GM12878 (cell line): ENCODE measurements at regions not wholly inside any gene's neighbourhood (a gene's known extent, or its start where the extent isn't known, plus 50 kb on each side); places are given as distances from the start of the nearest gene placed in this dataset.

ENCODE experiments used
- ATAC-seq: fragments of 200-7000 bp; cut with Tn5 transposase; 3 replicates; pipeline ENCODE4 v1.9.1; 2020; ENCODE audit warnings: mild to moderate bottlenecking, moderate library complexity
- BruUV-seq: library from RNA; stranded (reverse); fragments of 400-500 nt; replicated peaks from 2 replicates; lab custom pipeline; 2021; lab: Mats Ljungman, UMichigan
- CTCF ChIA-PET: fragments of 300-600 bp; sonication (Branson Sonifier 250); formaldehyde crosslinking; extraction: SDS; loops from one replicate; lab custom pipeline; 2021; ENCODE audit warnings: inconsistent platforms; lab: Yijun Ruan, JAX
- POLR2A ChIA-PET: fragments of 350-600 bp; formaldehyde crosslinking; extraction: SDS; loops from one replicate; lab custom pipeline; 2021; ENCODE audit warnings: inconsistent platforms; lab: Charles Lee
- RAD21 ChIA-PET: fragments of 300-600 bp; sonication (Branson Sonifier 250); formaldehyde crosslinking; loops from one replicate; lab custom pipeline; 2023; ENCODE audit warnings: antibody characterized with exemption; ENCODE audit not compliant: unreplicated experiment; lab: Charles Lee
- SMC1A ChIA-PET: fragments of 300-600 bp; sonication (Branson Sonifier 250); formaldehyde crosslinking; loops from one replicate; lab custom pipeline; 2023; ENCODE audit not compliant: unreplicated experiment, uncharacterized antibody; lab: Charles Lee
- DNase-seq: peaks from one replicate; pipeline ENCODE4 v3.0.0-alpha.2; 2011; ENCODE audit warnings: low read depth, low spot score
- FAIRE-seq: peaks from 3 replicates; lab custom pipeline; 2011; peaks lifted over from hg19 to GRCh38; lab: Jason Lieb, UNC
- H2AFZ ChIP-seq: 2 replicates; pipeline ENCODE4 v1.6.0; 2011; ENCODE audit warnings: low read depth, low read length, control low read depth; ENCODE audit not compliant: control insufficient read depth
- H3K27ac ChIP-seq: 2 replicates; pipeline ENCODE4 v1.5.1; 2011; ENCODE audit warnings: control low read depth; ENCODE audit not compliant: control insufficient read depth, insufficient read depth
- H3K27me3 ChIP-seq, 2 experiments: replicated peaks in 1 of 2; 2 replicates each; pipeline versions ENCODE4 v1.6.0 to v1.6.1; 2011; ENCODE audit warnings: low read length in 1 of 2; ENCODE audit not compliant: control insufficient read depth in 2 of 2, insufficient read depth in 2 of 2
- H3K36me3 ChIP-seq, 2 experiments: 2 replicates each; pipeline ENCODE4 v1.5.1; 2011; ENCODE audit warnings: low read length in 1 of 2; ENCODE audit not compliant: control insufficient read depth in 2 of 2, insufficient read depth in 2 of 2
- H3K4me1 ChIP-seq: 2 replicates; pipeline ENCODE4 v1.6.1; 2011; ENCODE audit warnings: mild to moderate bottlenecking, low read length, moderate library complexity, mixed read lengths; ENCODE audit not compliant: control insufficient read depth, insufficient read depth
- H3K4me2 ChIP-seq: 2 replicates; pipeline ENCODE4 v1.6.0; 2011; ENCODE audit warnings: control low read depth; ENCODE audit not compliant: control insufficient read depth, insufficient read depth
- H3K4me3 ChIP-seq: fragments of 200-600 bp; sonication (generic); 2 replicates; pipeline ENCODE4 v1.5.1; 2016
- H3K79me2 ChIP-seq: 2 replicates; pipeline ENCODE4 v1.6.0; 2011; ENCODE audit warnings: low read length; ENCODE audit not compliant: control insufficient read depth, insufficient read depth
- H3K9ac ChIP-seq: 2 replicates; pipeline ENCODE4 v1.8.0; 2011; ENCODE audit warnings: low read length, control low read depth, mixed read lengths; ENCODE audit not compliant: control insufficient read depth, insufficient read depth
- H3K9me3 ChIP-seq: replicated peaks from 3 replicates; pipeline ENCODE4 v1.5.1; 2011; ENCODE audit warnings: mild to moderate bottlenecking, low read length; ENCODE audit not compliant: control insufficient read depth, insufficient read depth
- H4K20me1 ChIP-seq: 2 replicates; pipeline ENCODE4 v1.6.0; 2011; ENCODE audit not compliant: control insufficient read depth, insufficient read depth
- FOXK2 ChIP-seq: fragments of 450-650 bp; IDR thresholded peaks from 2 replicates; pipeline ENCODE4 v1.6.1; 2017; ENCODE audit warnings: mild to moderate bottlenecking, moderate library complexity
- IKZF1 ChIP-seq: fragments of 450-650 bp; conservative IDR thresholded peaks from 2 replicates; pipeline ENCODE4 v1.6.1; 2017; ENCODE audit warnings: antibody characterized with exemption, mild to moderate bottlenecking
- MAX ChIP-seq: IDR thresholded peaks from 2 replicates; pipeline ENCODE4 v1.6.1; 2012; ENCODE audit warnings: low read depth, low read length, improper control_type of control experiment
- MEF2B ChIP-seq: fragments of 450-650 bp; IDR thresholded peaks from 2 replicates; pipeline ENCODE4 v1.6.1; 2018; ENCODE audit warnings: mild to moderate bottlenecking, moderate library complexity; ENCODE audit not compliant: partially characterized antibody, poor library complexity, severe bottlenecking
- MYC ChIP-seq: IDR thresholded peaks from 2 replicates; pipeline ENCODE4 v1.6.1; 2011; ENCODE audit warnings: mild to moderate bottlenecking, low read length, moderate library complexity, inconsistent platforms; ENCODE audit not compliant: insufficient read depth, insufficient replicate concordance, insufficient read length, severe bottlenecking
- NBN ChIP-seq: fragments of 450-650 bp; IDR thresholded peaks from 2 replicates; pipeline ENCODE4 v1.6.1; 2016
- POU2F2 ChIP-seq: IDR thresholded peaks from 3 replicates; pipeline ENCODE4 v1.6.1; 2011; ENCODE audit warnings: low read depth, mild to moderate bottlenecking, low read length, borderline replicate concordance
- RAD51 ChIP-seq: fragments of 450-650 bp; IDR thresholded peaks from 2 replicates; pipeline ENCODE4 v1.6.1; 2016; ENCODE audit warnings: moderate library complexity, mild to moderate bottlenecking, inconsistent platforms
- RELA ChIP-seq: fragments of 450-650 bp; IDR thresholded peaks from 2 replicates; pipeline ENCODE4 v1.8.0; 2014; ENCODE audit warnings: borderline replicate concordance; ENCODE audit not compliant: partially characterized antibody
- SUZ12 ChIP-seq: fragments of 200-600 bp; sonication (generic); IDR thresholded peaks from one replicate; pipeline ENCODE4 v1.6.1; 2018; ENCODE audit warnings: antibody characterized with exemption, mild to moderate bottlenecking; ENCODE audit not compliant: unreplicated experiment
- ZBTB11 ChIP-seq: fragments of 450-650 bp; formaldehyde crosslinking; IDR thresholded peaks from 2 replicates; pipeline ENCODE4 v1.5.0; 2022; ENCODE audit warnings: mild to moderate bottlenecking, missing genetic modification characterization
- WGBS: methylation state at CpG from one replicate; pipeline ENCODE4 v1.1.6; 2016; ENCODE audit warnings: low lambda C conversion rate; ENCODE audit not compliant: insufficient replicate concordance, insufficient coverage; ENCODE audit errors: missing lambda C conversion rate; 5-methylcytosine and 5-hydroxymethylcytosine counted together
- in situ Hi-C: fragments of 300-500 bp; cut with MboI; formaldehyde crosslinking; loops from 9 replicates; pipeline ENCODE4 v1.14.3; 2018; ENCODE audit warnings: mixed read lengths
- intact Hi-C: fragments of 100-400 bp; cut with micrococcal nuclease; formaldehyde crosslinking; loops from one replicate; pipeline ENCODE4 v1.14.2; 2022; ENCODE audit not compliant: unreplicated experiment

GRCh38 chr15:25563596-25563995 lies 124.8 kb upstream of the UBE3A start:
- no peak overlapping the region for H3K4me2 ChIP-seq
- no TSS peak for BruUV-seq
- H3K27me3 ChIP-seq, result no peaks in the 10 kb centered on the region
- no peak for TF ChIP-seq POU2F2
- TF ChIP-seq MEF2B, result no peak
- TF ChIP-seq NBN, result no peak
- TF ChIP-seq FOXK2, result no peak
- no peak for TF ChIP-seq MAX
- no peak for TF ChIP-seq RELA
- no peak for TF ChIP-seq SUZ12
- TF ChIP-seq RAD51, result no peak
- WGBS, result 35% methylated on average over 4 of the region's 4 CpGs
- ATAC-seq (no peak), FAIRE-seq (no peak), DNase-seq (no peak)
- H3K27ac ChIP-seq, result no peak overlapping the region
- POLR2A ChIA-PET, result no interaction called here
- SMC1A ChIA-PET, result no interaction called here
- no peaks in the 10 kb centered on the region for H4K20me1 ChIP-seq
- H2AFZ ChIP-seq, result no peak overlapping the region
- CTCF ChIA-PET, result no interaction called here
- intact Hi-C loops, result no loop called here
- H3K36me3 ChIP-seq, result no peaks in the 10 kb centered on the region
- RAD21 ChIA-PET, result no interaction called here
- H3K79me2 ChIP-seq, result no peaks in the 10 kb centered on the region
- H3K4me3 ChIP-seq, result no peak overlapping the region
- no peak overlapping the region for H3K9ac ChIP-seq
- in situ Hi-C loops, result loop anchor here (25.0 kb wide), 2 partner anchors 174 to 649 kb away; no protein-coding TSS in a partner anchor
- no peaks in the 10 kb centered on the region for H3K4me1 ChIP-seq
- no peaks in the 10 kb centered on the region; the same call in 2 of the 3 replicates for H3K9me3 ChIP-seq

GRCh38 chr15:25557926-25558325 lies 119.1 kb upstream of the UBE3A start:
- no peak overlapping the region for H3K9ac ChIP-seq
- H2AFZ ChIP-seq, result no peak overlapping the region
- H3K27me3 ChIP-seq, result no peaks in the 10 kb centered on the region
- ChIA-PET SMC1A (no interaction called here), CTCF (no interaction called here), RAD21 (no interaction called here), POLR2A (no interaction called here)
- no TSS peak for BruUV-seq
- intact Hi-C loops, result no loop called here
- no peak for ATAC-seq
- H3K4me1 ChIP-seq, result no peaks in the 10 kb centered on the region
- no peak for DNase-seq
- FAIRE-seq, result no peak
- H3K36me3 ChIP-seq, result no peaks in the 10 kb centered on the region
- H3K79me2 ChIP-seq, result no peaks in the 10 kb centered on the region
- no peak overlapping the region for H3K4me2 ChIP-seq
- 23% methylated on average over 5 of the region's 5 CpGs for WGBS
- in situ Hi-C loops, result loop anchor here (25.0 kb wide), 2 partner anchors 179 to 654 kb away; no protein-coding TSS in a partner anchor
- H3K4me3 ChIP-seq, result no peak overlapping the region
- no peaks in the 10 kb centered on the region; the same call in 2 of the 3 replicates for H3K9me3 ChIP-seq
- H3K27ac ChIP-seq, result no peak overlapping the region
- no peaks in the 10 kb centered on the region for H4K20me1 ChIP-seq
- TF ChIP-seq ZBTB11 (CRISPR knock-in tag) (no peak), IKZF1 (no peak), MYC (no peak)
